B cell (primary cell): ENCODE measurements at regions not wholly inside any gene's neighbourhood (a gene's known extent, or its start where the extent isn't known, plus 50 kb on each side); places are given as distances from the start of the nearest gene placed in this dataset.

Experiments used
- CTCF ChIP-seq: fragments of 200-600 bp; IDR thresholded peaks from one replicate; pipeline ENCODE4 v1.8.0; 2022; ENCODE audit warnings: antibody characterized with exemption, mild to moderate bottlenecking
- EZH2 ChIP-seq: IDR thresholded peaks from 2 replicates; pipeline ENCODE4 v1.6.1; 2012; ENCODE audit warnings: borderline replicate concordance, low read depth, mild to moderate bottlenecking, moderate library complexity, low read length; ENCODE audit not compliant: insufficient read depth, poor library complexity, severe bottlenecking

GRCh38 chr4:134645778-134646177 is 444.2 kb upstream of the PABPC4L start:
- TF ChIP-seq EZH2 (no peak), CTCF (no peak)
